Omental fat pad (tissue), 3 donors: ENCODE measurements at regions not wholly inside any gene's neighbourhood (a gene's known extent, or its start where the extent isn't known, plus 50 kb on each side); places are given as distances from the start of the nearest gene placed in this dataset.

Source experiments
- ATAC-seq: fragments of 150-250 bp; one replicate; pipeline ENCODE4 v1.9.1; 2016; ENCODE audit warnings: mild to moderate bottlenecking, moderate library complexity; ENCODE audit not compliant: low FRiP score
- DNase-seq: peaks from one replicate; pipeline ENCODE4 v3.0.0-alpha.2; 2019; ENCODE audit warnings: low spot score
- CTCF ChIP-seq, 3 donors: fragments of 450-650 bp; IDR thresholded peaks; one replicate each; pipeline ENCODE4 v1.5.1; 2016 to 2017; ENCODE audit warnings: antibody characterized with exemption in 3 of 3, mild to moderate bottlenecking in 3 of 3, moderate library complexity in 2 of 3

- TF ChIP-seq CTCF (IDR thresholded peaks at IDR 0.05): no peak
- ATAC-seq (no peak), DNase-seq (no peak)
Measured at GRCh38 chr10:131444286-131444685, 132.8 kb upstream of the TCERG1L start.

GRCh38 chr10:131444862-131445461 is 133.4 kb upstream of the TCERG1L start:
- TF ChIP-seq CTCF (IDR thresholded peaks at IDR 0.05): no peak
- DNase-seq (no peak), ATAC-seq (no peak)

GRCh38 chr10:131445623-131446022 is 134.1 kb upstream of the TCERG1L start:
- DNase-seq: no peak
- no peak for ATAC-seq
- TF ChIP-seq CTCF (IDR thresholded peaks at IDR 0.05): no peak

- no peak for DNase-seq
- no peak for ATAC-seq
- no peak for TF ChIP-seq CTCF (IDR thresholded peaks at IDR 0.05)
Measured at GRCh38 chr10:131446171-131446570, 134.7 kb upstream of the TCERG1L start.

- TF ChIP-seq CTCF (IDR thresholded peaks at IDR 0.05): no peak
- ATAC-seq: no peak
- no peak for DNase-seq
Measured at GRCh38 chr10:131448171-131448570, 136.7 kb upstream of the TCERG1L start.

- TF ChIP-seq CTCF (IDR thresholded peaks at IDR 0.05): no peak
- ATAC-seq (no peak), DNase-seq (no peak)
Measured at GRCh38 chr10:131448883-131449282, 137.4 kb upstream of the TCERG1L start.

- ATAC-seq (no peak), DNase-seq (no peak)
- no peak for TF ChIP-seq CTCF (IDR thresholded peaks at IDR 0.05)
Measured at GRCh38 chr10:131450216-131450765, 138.8 kb upstream of the TCERG1L start.
